B cell (primary cell): ENCODE measurements at regions not wholly inside any gene's neighbourhood (a gene's known extent, or its start where the extent isn't known, plus 50 kb on each side); places are given as distances from the start of the nearest gene placed in this dataset.

Source experiments
- ATAC-seq: fragments of 200-7000 bp; cut with Tn5 transposase; one replicate; pipeline ENCODE4 v1.10.0; 2021; ENCODE audit warnings: low read depth, mild to moderate bottlenecking, moderate number of reproducible peaks, moderate library complexity
- CTCF ChIA-PET: fragments of 350-600 bp; sonication (Branson Sonifier 250); formaldehyde crosslinking; loops from one replicate; lab custom pipeline; 2021; ENCODE audit warnings: antibody characterized with exemption, inconsistent platforms; lab: Charles Lee
- POLR2A ChIA-PET: fragments of 350-600 bp; sonication (Branson Sonifier 250); formaldehyde crosslinking; loops from one replicate; lab custom pipeline; 2021; ENCODE audit warnings: antibody characterized with exemption; lab: Charles Lee
- DNase-seq: peaks from one replicate; pipeline ENCODE4 v3.0.0; 2013
- H2AFZ ChIP-seq: 2 replicates; pipeline ENCODE4 v1.6.1; 2012; ENCODE audit warnings: mild to moderate bottlenecking, low read depth, low read length; ENCODE audit not compliant: insufficient read depth, poor library complexity, severe bottlenecking
- H3K27ac ChIP-seq, 2 donors: 1 replicate in 1 of 2; 2 replicates in 1 of 2; pipeline ENCODE4 v1.5.1; 2012 to 2013; ENCODE audit warnings: low read length in 2 of 2, mild to moderate bottlenecking in 2 of 2, moderate library complexity in 1 of 2
- H3K27me3 ChIP-seq, 4 experiments: fragments of 200-600 bp in 1 of 4; sonication (generic) in 1 of 4; replicated peaks in 1 of 4; 1 replicate in 2 of 4; 2 replicates in 2 of 4; pipeline versions ENCODE4 v1.6.1 to v1.7.0; 2013 to 2016; ENCODE audit warnings: low read length in 3 of 4, mild to moderate bottlenecking in 2 of 4, mixed read lengths in 1 of 4, moderate library complexity in 1 of 4; ENCODE audit not compliant: insufficient read depth in 4 of 4, control insufficient read depth in 3 of 4; ENCODE audit errors: control extremely low read depth in 1 of 4
- H3K36me3 ChIP-seq, 2 experiments: replicated peaks in 1 of 2; 1 replicate in 1 of 2; 2 replicates in 1 of 2; pipeline versions ENCODE4 v1.6.1 to v1.7.1; 2013; ENCODE audit warnings: low read length in 1 of 2; ENCODE audit not compliant: insufficient read depth in 2 of 2, control insufficient read depth in 1 of 2; ENCODE audit errors: control extremely low read depth in 1 of 2, extremely low read depth in 1 of 2
- H3K4me1 ChIP-seq, 2 donors: fragments of 200-600 bp in 1 of 2; sonication (generic) in 1 of 2; 1 replicate in 1 of 2; 2 replicates in 1 of 2; pipeline versions ENCODE4 v1.5.1 to v1.6.1; 2013 to 2017; ENCODE audit warnings: low read length in 2 of 2; ENCODE audit not compliant: control insufficient read depth in 2 of 2, insufficient read depth in 2 of 2
- H3K4me2 ChIP-seq: replicated peaks from 2 replicates; pipeline ENCODE3; 2012; ENCODE audit warnings: mild to moderate bottlenecking, low read depth, low read length; ENCODE audit not compliant: poor library complexity, severe bottlenecking
- H3K4me3 ChIP-seq, 5 experiments: fragments of 200-600 bp in 1 of 5; sonication (generic) in 1 of 5; 1 replicate in 3 of 5; 2 replicates in 2 of 5; pipeline versions ENCODE4 v1.5.1 to v1.7.0; 2011 to 2016; ENCODE audit warnings: low read length in 4 of 5, mild to moderate bottlenecking in 4 of 5, low read depth in 2 of 5, control low read depth in 1 of 5, moderate library complexity in 1 of 5; ENCODE audit not compliant: insufficient read depth in 1 of 5; ENCODE audit errors: control extremely low read depth in 1 of 5, extremely low read depth in 1 of 5
- H3K79me2 ChIP-seq: fragments of 200-600 bp; sonication (generic); one replicate; pipeline ENCODE4 v1.6.0; 2016; ENCODE audit warnings: low read length; ENCODE audit not compliant: control insufficient read depth, insufficient read depth
- H3K9ac ChIP-seq: fragments of 200-600 bp; sonication (generic); 2 replicates; pipeline ENCODE4 v1.6.1; 2017; ENCODE audit warnings: mild to moderate bottlenecking, low read length, moderate library complexity
- H3K9me3 ChIP-seq, 3 donors: one replicate each; pipeline versions ENCODE4 v1.6.1 to v1.7.1; 2013; ENCODE audit warnings: low read length in 2 of 3; ENCODE audit not compliant: control insufficient read depth in 2 of 3, insufficient read depth in 1 of 3; ENCODE audit errors: control extremely low read depth in 1 of 3
- H4K20me1 ChIP-seq: 2 replicates; pipeline ENCODE4 v1.6.0; 2012; ENCODE audit warnings: mild to moderate bottlenecking, low read length; ENCODE audit not compliant: insufficient read depth, control insufficient read depth, poor library complexity, severe bottlenecking
- H3K27ac Mint-ChIP-seq: one replicate; pipeline ENCODE4 v1.8.0; 2021; ENCODE audit warnings: mixed read lengths
- H3K27me3 Mint-ChIP-seq: one replicate; pipeline ENCODE4 v1.8.0; 2021; ENCODE audit warnings: mixed read lengths
- H3K4me1 Mint-ChIP-seq: one replicate; pipeline ENCODE4 v1.8.0; 2021; ENCODE audit warnings: mixed read lengths
- H3K4me3 Mint-ChIP-seq: one replicate; pipeline ENCODE4 v1.8.0; 2021; ENCODE audit warnings: mixed read lengths
- H3K9me3 Mint-ChIP-seq: one replicate; pipeline ENCODE4 v1.8.0; 2022; ENCODE audit warnings: mixed read lengths; ENCODE audit not compliant: insufficient read depth
- CTCF ChIP-seq: fragments of 200-600 bp; IDR thresholded peaks from one replicate; pipeline ENCODE4 v1.8.0; 2022; ENCODE audit warnings: antibody characterized with exemption, mild to moderate bottlenecking
- EZH2 ChIP-seq: IDR thresholded peaks from 2 replicates; pipeline ENCODE4 v1.6.1; 2012; ENCODE audit warnings: borderline replicate concordance, low read depth, mild to moderate bottlenecking, moderate library complexity, low read length; ENCODE audit not compliant: insufficient read depth, poor library complexity, severe bottlenecking
- WGBS: methylation state at CpG from one replicate; pipeline ENCODE4 v1.1.5; 2013; ENCODE audit warnings: missing lambda C conversion rate; ENCODE audit not compliant: insufficient coverage; 5-methylcytosine and 5-hydroxymethylcytosine counted together
- intact Hi-C: fragments of 100-400 bp; cut with micrococcal nuclease; formaldehyde crosslinking; loops from one replicate; pipeline ENCODE4 v1.10.0; 2022

- Mint-ChIP-seq H3K27ac (no peak overlapping the region), H3K9me3 (no peaks in the 10 kb centered on the region), H3K4me3 (no peak overlapping the region), H3K4me1 (no peaks in the 10 kb centered on the region), H3K27me3 (no peaks in the 10 kb centered on the region)
- intact Hi-C loops = no loop called here
- no peak overlapping the region for H3K4me2 ChIP-seq
- H3K36me3 ChIP-seq = no peaks in the 10 kb centered on the region
- TF ChIP-seq CTCF (no peak), EZH2 (no peak)
- no peaks in the 10 kb centered on the region for H4K20me1 ChIP-seq
- DNase-seq = no peak
- no peaks in the 10 kb centered on the region for H3K4me1 ChIP-seq
- POLR2A ChIA-PET = no interaction called here
- no peak overlapping the region for H3K9ac ChIP-seq
- H3K9me3 ChIP-seq = no peaks in the 10 kb centered on the region
- H3K79me2 ChIP-seq = no peaks in the 10 kb centered on the region
- H3K4me3 ChIP-seq = no peak overlapping the region
- no peak for ATAC-seq
- no peaks in the 10 kb centered on the region for H3K27me3 ChIP-seq
- no peak overlapping the region for H3K27ac ChIP-seq
- CTCF ChIA-PET = no interaction called here
- no peak overlapping the region for H2AFZ ChIP-seq
Observed at GRCh38 chr14:86884498-86884897, 1108.5 kb downstream of the GALC start.

- Mint-ChIP-seq H3K27ac (no peak overlapping the region), H3K9me3 (no peaks in the 10 kb centered on the region), H3K4me3 (no peak overlapping the region), H3K4me1 (no peaks in the 10 kb centered on the region), H3K27me3 (no peaks in the 10 kb centered on the region)
- no peak overlapping the region for H3K4me3 ChIP-seq
- ATAC-seq (no peak), DNase-seq (no peak)
- H4K20me1 ChIP-seq = no peaks in the 10 kb centered on the region
- intact Hi-C loops = no loop called here
- H3K9ac ChIP-seq = no peak overlapping the region
- no peaks in the 10 kb centered on the region for H3K27me3 ChIP-seq
- no peak overlapping the region for H3K27ac ChIP-seq
- TF ChIP-seq CTCF (no peak), EZH2 (no peak)
- POLR2A ChIA-PET = no interaction called here
- H3K9me3 ChIP-seq = no peaks in the 10 kb centered on the region
- WGBS = no CpG with 5 or more reads among the region's 3 CpGs
- H3K4me1 ChIP-seq = no peaks in the 10 kb centered on the region
- CTCF ChIA-PET = no interaction called here
- H2AFZ ChIP-seq = no peak overlapping the region
- H3K36me3 ChIP-seq = no peaks in the 10 kb centered on the region
- H3K79me2 ChIP-seq = no peaks in the 10 kb centered on the region
- H3K4me2 ChIP-seq = no peak overlapping the region
Observed at GRCh38 chr14:86882818-86883217, 1110.2 kb downstream of the GALC start.
